H1 (cell line): ENCODE measurements at regions not wholly inside any gene's neighbourhood (a gene's known extent, or its start where the extent isn't known, plus 50 kb on each side); places are given as distances from the start of the nearest gene placed in this dataset.

Source experiments
- BRCA1 ChIP-seq: IDR thresholded peaks from 2 replicates; pipeline ENCODE4 v1.6.1; 2012; ENCODE audit warnings: low read depth, low read length, improper control_type of control experiment
- CHD2 ChIP-seq: IDR thresholded peaks from 2 replicates; pipeline ENCODE4 v1.6.1; 2012; ENCODE audit warnings: low read length, improper control_type of control experiment
- CTBP2 ChIP-seq: IDR thresholded peaks from 2 replicates; pipeline ENCODE4 v1.7.0; 2011; ENCODE audit warnings: borderline replicate concordance, mild to moderate bottlenecking, moderate library complexity, mixed read lengths, low read length; ENCODE audit not compliant: insufficient read depth, insufficient read length
- HDAC6 ChIP-seq: IDR thresholded peaks from one replicate; pipeline ENCODE4 v1.7.1; 2012; ENCODE audit warnings: low read depth, mild to moderate bottlenecking, inconsistent platforms, low read length, moderate library complexity
- KDM4A ChIP-seq: IDR thresholded peaks from one replicate; pipeline ENCODE4 v1.7.1; 2012; ENCODE audit warnings: low read depth, mild to moderate bottlenecking, moderate library complexity, low read length, inconsistent platforms; ENCODE audit not compliant: severe bottlenecking
- NANOG ChIP-seq: IDR thresholded peaks from 2 replicates; pipeline ENCODE4 v1.6.1; 2011; ENCODE audit warnings: low read length, low read depth, mild to moderate bottlenecking, inconsistent platforms; ENCODE audit not compliant: insufficient read depth, poor library complexity, severe bottlenecking
- RXRA ChIP-seq: IDR thresholded peaks from 2 replicates; pipeline ENCODE4 v1.6.1; 2011; ENCODE audit warnings: low read depth, mild to moderate bottlenecking, low read length, moderate library complexity; ENCODE audit not compliant: insufficient read depth
- SAP30 ChIP-seq: fragments of 300-600 bp; sonication (generic); IDR thresholded peaks from 2 replicates; pipeline ENCODE4 v1.7.1; 2012; ENCODE audit warnings: low read length, moderate library complexity, mild to moderate bottlenecking, inconsistent platforms; ENCODE audit not compliant: insufficient read depth, insufficient replicate concordance
- TAF1 ChIP-seq: IDR thresholded peaks from 2 replicates; pipeline ENCODE4 v1.6.1; 2011; ENCODE audit warnings: mild to moderate bottlenecking, low read depth, low read length

DNA sequence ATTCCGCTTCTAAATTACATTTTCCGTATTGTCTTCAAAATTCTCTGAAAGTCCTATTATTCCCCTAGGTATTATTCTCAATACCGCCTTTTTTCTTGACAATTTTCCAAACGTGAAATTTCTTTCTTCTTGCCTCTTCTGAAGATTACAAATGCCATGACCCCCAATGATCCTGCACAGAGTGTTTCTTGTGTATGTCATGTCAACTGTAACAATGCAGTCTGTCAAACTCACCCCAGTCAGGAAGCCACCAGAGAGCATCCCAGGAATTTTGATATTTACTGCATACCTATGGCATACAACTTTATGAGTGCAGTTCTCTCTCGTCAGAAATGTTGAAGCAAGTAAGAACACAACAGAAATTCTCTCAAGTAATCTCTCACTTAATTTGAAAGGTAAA lies 847.3 kb upstream of the CDH8 start (continued):
- TF ChIP-seq SAP30 (no peak), BRCA1 (no peak), NANOG (no peak), HDAC6 (no peak), TAF1 (no peak), CHD2 (no peak), CTBP2 (no peak), KDM4A (no peak), RXRA (no peak)
